ENCODE measurements at regions not wholly inside any gene's neighbourhood (a gene's known extent, or its start where the extent isn't known, plus 50 kb on each side); places are given as distances from the start of the nearest gene placed in this dataset.

- TF ChIP-seq CTCF (IDR thresholded peaks at IDR 0.05; ENCODE audit: insufficient read depth, missing control alignments): no peak
- FAIRE-seq (no peak), DNase-seq (ENCODE audit: insufficient read length, low spot score) (no peak)
Measured at GRCh38 chr2:221034973-221035372, 537.1 kb downstream of the EPHA4 start.

GRCh38 chr2:221042926-221043325 lies 529.2 kb downstream of the EPHA4 start:
- no peak for TF ChIP-seq CTCF (IDR thresholded peaks at IDR 0.05; ENCODE audit: insufficient read depth, missing control alignments)
- FAIRE-seq: no peak
- DNase-seq (ENCODE audit: insufficient read length, low spot score): no peak

- no peak for TF ChIP-seq CTCF (IDR thresholded peaks at IDR 0.05; ENCODE audit: insufficient read depth, missing control alignments)
- FAIRE-seq (no peak), DNase-seq (ENCODE audit: insufficient read length, low spot score) (no peak)
Measured at GRCh38 chr2:221044781-221045180, 527.3 kb downstream of the EPHA4 start.

- FAIRE-seq (no peak), DNase-seq (ENCODE audit: insufficient read length, low spot score) (no peak)
- no peak for TF ChIP-seq CTCF (IDR thresholded peaks at IDR 0.05; ENCODE audit: insufficient read depth, missing control alignments)
Measured at GRCh38 chr2:221050020-221050795, 521.9 kb downstream of the EPHA4 start.

GRCh38 chr2:221051162-221051561 lies 520.9 kb downstream of the EPHA4 start:
- no peak for DNase-seq (ENCODE audit: insufficient read length, low spot score)
- FAIRE-seq: no peak
- TF ChIP-seq CTCF (IDR thresholded peaks at IDR 0.05; ENCODE audit: insufficient read depth, missing control alignments): no peak

- FAIRE-seq: no peak
- TF ChIP-seq CTCF (IDR thresholded peaks at IDR 0.05; ENCODE audit: insufficient read depth, missing control alignments): no peak
- DNase-seq (ENCODE audit: insufficient read length, low spot score): no peak
Measured at GRCh38 chr2:221060376-221060775, 511.7 kb downstream of the EPHA4 start.

GRCh38 chr2:221063568-221063967 lies 508.5 kb downstream of the EPHA4 start:
- FAIRE-seq: no peak
- TF ChIP-seq CTCF (IDR thresholded peaks at IDR 0.05; ENCODE audit: insufficient read depth, missing control alignments): no peak
- DNase-seq (ENCODE audit: insufficient read length, low spot score): no peak
